ENCODE measurements at regions not wholly inside any gene's neighbourhood (a gene's known extent, or its start where the extent isn't known, plus 50 kb on each side); places are given as distances from the start of the nearest gene placed in this dataset.
"Not testable (repeated sequence)": the region's sequence is repeated elsewhere in the genome, so short reads cannot be mapped to it uniquely, and the experiment has no call there.

- Histone ChIP-seq H3K4me1 (ENCODE audit: insufficient read depth) (peaks cover 2% of the 10 kb centered on the region), H3K36me3 (ENCODE audit: insufficient read depth) (peaks cover 2% of the 10 kb centered on the region), H3K4me3 (ENCODE audit: low read depth, low read length) (no peak overlapping the region), H3K27ac (ENCODE audit: low read depth) (no peak overlapping the region)
- DNase-seq (ENCODE audit: extremely low spot score) = no peak
- WGBS = 96% methylated on average over 1 of the region's 1 CpG
Observed at GRCh38 chr6:144365271-144365670, 80.1 kb downstream of the UTRN start.

- 90% methylated on average over 1 of the region's 1 CpG for WGBS
- H3K4me1 ChIP-seq (ENCODE audit: insufficient read depth); H3K36me3 ChIP-seq (ENCODE audit: insufficient read depth); H3K27ac ChIP-seq (ENCODE audit: low read depth); DNase-seq (ENCODE audit: extremely low spot score); H3K4me3 ChIP-seq (ENCODE audit: low read depth, low read length): not testable (repeated sequence)
Observed at GRCh38 chr6:144369696-144370095, 84.6 kb downstream of the UTRN start.

GRCh38 chr6:144372116-144372515 is 87.0 kb downstream of the UTRN start:
- no peak for DNase-seq (ENCODE audit: extremely low spot score)
- no peak overlapping the region for H3K27ac ChIP-seq (ENCODE audit: low read depth)
- 98% methylated on average over 2 of the region's 2 CpGs for WGBS
- no peaks in the 10 kb centered on the region for H3K36me3 ChIP-seq (ENCODE audit: insufficient read depth)
- peaks cover 2% of the 10 kb centered on the region for H3K4me1 ChIP-seq (ENCODE audit: insufficient read depth)
- H3K4me3 ChIP-seq (ENCODE audit: low read depth, low read length) = no peak overlapping the region

- Histone ChIP-seq H3K36me3 (ENCODE audit: insufficient read depth) (no peaks in the 10 kb centered on the region), H3K4me1 (ENCODE audit: insufficient read depth) (peaks cover 2% of the 10 kb centered on the region), H3K4me3 (ENCODE audit: low read depth, low read length) (no peak overlapping the region), H3K27ac (ENCODE audit: low read depth) (no peak overlapping the region)
- WGBS = 87% methylated on average over 8 of the region's 8 CpGs
- DNase-seq (ENCODE audit: extremely low spot score) = no peak
Observed at GRCh38 chr6:144372611-144373594, 87.8 kb downstream of the UTRN start.

- not testable (repeated sequence) for DNase-seq (ENCODE audit: extremely low spot score); H3K4me1 ChIP-seq (ENCODE audit: insufficient read depth); H3K4me3 ChIP-seq (ENCODE audit: low read depth, low read length); H3K36me3 ChIP-seq (ENCODE audit: insufficient read depth); H3K27ac ChIP-seq (ENCODE audit: low read depth)
- 98% methylated on average over 12 of the region's 12 CpGs for WGBS
Observed at GRCh38 chr6:144374525-144374924, 89.4 kb downstream of the UTRN start.

- H3K4me1 ChIP-seq (ENCODE audit: insufficient read depth) = peaks cover 3% of the 10 kb centered on the region
- 21% methylated on average over 2 of the region's 2 CpGs for WGBS
- no peak for DNase-seq (ENCODE audit: extremely low spot score)
- no peak overlapping the region for H3K4me3 ChIP-seq (ENCODE audit: low read depth, low read length)
- H3K36me3 ChIP-seq (ENCODE audit: insufficient read depth) = no peaks in the 10 kb centered on the region
- H3K27ac ChIP-seq (ENCODE audit: low read depth) = no peak overlapping the region
Observed at GRCh38 chr6:144377586-144378210, 92.6 kb downstream of the UTRN start.

GRCh38 chr6:144378437-144378836 is 93.3 kb downstream of the UTRN start:
- DNase-seq (ENCODE audit: extremely low spot score) = no peak
- peaks cover 3% of the 10 kb centered on the region for H3K4me1 ChIP-seq (ENCODE audit: insufficient read depth)
- H3K27ac ChIP-seq (ENCODE audit: low read depth) = peak overlapping the region; percentile 28
- 60% methylated on average over 4 of the region's 4 CpGs for WGBS
- no peak overlapping the region for H3K4me3 ChIP-seq (ENCODE audit: low read depth, low read length)
- H3K36me3 ChIP-seq (ENCODE audit: insufficient read depth) = no peaks in the 10 kb centered on the region

GRCh38 chr6:144379356-144379755 is 94.2 kb downstream of the UTRN start:
- whole genome bisulfite sequencing = 79% methylated on average over 7 of the region's 7 CpGs
- H3K36me3 ChIP-seq (ENCODE audit: insufficient read depth) = no peaks in the 10 kb centered on the region
- peaks cover 3% of the 10 kb centered on the region for H3K4me1 ChIP-seq (ENCODE audit: insufficient read depth)
- DNase-seq (ENCODE audit: extremely low spot score) = no peak
- H3K27ac ChIP-seq (ENCODE audit: low read depth) = no peak overlapping the region
- H3K4me3 ChIP-seq (ENCODE audit: low read depth, low read length) = no peak overlapping the region

- not testable (repeated sequence) for H3K27ac ChIP-seq (ENCODE audit: low read depth); H3K36me3 ChIP-seq (ENCODE audit: insufficient read depth); H3K4me3 ChIP-seq (ENCODE audit: low read depth, low read length); H3K4me1 ChIP-seq (ENCODE audit: insufficient read depth); DNase-seq (ENCODE audit: extremely low spot score)
- 97% methylated on average over 2 of the region's 2 CpGs for WGBS
Observed at GRCh38 chr6:144381499-144381898, 96.4 kb downstream of the UTRN start.

- peak overlapping the region; percentile 23 for H3K27ac ChIP-seq (ENCODE audit: low read depth)
- H3K36me3 ChIP-seq (ENCODE audit: insufficient read depth) = no peaks in the 10 kb centered on the region
- H3K4me1 ChIP-seq (ENCODE audit: insufficient read depth) = peaks cover under 1% of the 10 kb centered on the region
- H3K4me3 ChIP-seq (ENCODE audit: low read depth, low read length) = no peak overlapping the region
- WGBS = 99% methylated on average over 2 of the region's 2 CpGs
- DNase-seq (ENCODE audit: extremely low spot score) = no peak
Observed at GRCh38 chr6:144383336-144383735, 98.2 kb downstream of the UTRN start.

- WGBS = 94% methylated on average over 4 of the region's 4 CpGs
- no peak for DNase-seq (ENCODE audit: extremely low spot score)
Observed at GRCh38 chr6:144384427-144384826, 99.3 kb downstream of the UTRN start.

GRCh38 chr6:144389474-144389873 is 104.3 kb downstream of the UTRN start:
- H3K4me1 ChIP-seq (ENCODE audit: insufficient read depth); H3K36me3 ChIP-seq (ENCODE audit: insufficient read depth); H3K27ac ChIP-seq (ENCODE audit: low read depth); DNase-seq (ENCODE audit: extremely low spot score); H3K4me3 ChIP-seq (ENCODE audit: low read depth, low read length): not testable (repeated sequence)
- 98% methylated on average over 7 of the region's 7 CpGs for WGBS

More at GRCh38 chr6:144384427-144384826, 99.3 kb downstream of the UTRN start:
- no peaks in the 10 kb centered on the region for H3K4me1 ChIP-seq (ENCODE audit: insufficient read depth)
- H3K27ac ChIP-seq (ENCODE audit: low read depth) = no peak overlapping the region
- H3K4me3 ChIP-seq (ENCODE audit: low read depth, low read length) = no peak overlapping the region
- no peaks in the 10 kb centered on the region for H3K36me3 ChIP-seq (ENCODE audit: insufficient read depth)

- Histone ChIP-seq H3K36me3 (ENCODE audit: insufficient read depth) (no peaks in the 10 kb centered on the region), H3K27ac (ENCODE audit: low read depth) (no peak overlapping the region), H3K4me1 (ENCODE audit: insufficient read depth) (no peaks in the 10 kb centered on the region), H3K4me3 (ENCODE audit: low read depth, low read length) (no peak overlapping the region)
- 94% methylated on average over 5 of the region's 5 CpGs for WGBS
- no peak for DNase-seq (ENCODE audit: extremely low spot score)
Observed at GRCh38 chr6:144390202-144390601, 105.1 kb downstream of the UTRN start.

GRCh38 chr6:144390886-144391285 is 105.8 kb downstream of the UTRN start:
- Histone ChIP-seq H3K4me1 (ENCODE audit: insufficient read depth) (no peaks in the 10 kb centered on the region), H3K27ac (ENCODE audit: low read depth) (no peak overlapping the region), H3K4me3 (ENCODE audit: low read depth, low read length) (no peak overlapping the region), H3K36me3 (ENCODE audit: insufficient read depth) (no peaks in the 10 kb centered on the region)
- no peak for DNase-seq (ENCODE audit: extremely low spot score)
